LNCAP (cell line): ENCODE measurements at regions not wholly inside any gene's neighbourhood (a gene's known extent, or its start where the extent isn't known, plus 50 kb on each side); places are given as distances from the start of the nearest gene placed in this dataset.

Experiments
- CTCF ChIP-seq: fragments of 450-650 bp; IDR thresholded peaks from 2 replicates; pipeline ENCODE4 v1.5.1; 2017; ENCODE audit warnings: mild to moderate bottlenecking

DNA sequence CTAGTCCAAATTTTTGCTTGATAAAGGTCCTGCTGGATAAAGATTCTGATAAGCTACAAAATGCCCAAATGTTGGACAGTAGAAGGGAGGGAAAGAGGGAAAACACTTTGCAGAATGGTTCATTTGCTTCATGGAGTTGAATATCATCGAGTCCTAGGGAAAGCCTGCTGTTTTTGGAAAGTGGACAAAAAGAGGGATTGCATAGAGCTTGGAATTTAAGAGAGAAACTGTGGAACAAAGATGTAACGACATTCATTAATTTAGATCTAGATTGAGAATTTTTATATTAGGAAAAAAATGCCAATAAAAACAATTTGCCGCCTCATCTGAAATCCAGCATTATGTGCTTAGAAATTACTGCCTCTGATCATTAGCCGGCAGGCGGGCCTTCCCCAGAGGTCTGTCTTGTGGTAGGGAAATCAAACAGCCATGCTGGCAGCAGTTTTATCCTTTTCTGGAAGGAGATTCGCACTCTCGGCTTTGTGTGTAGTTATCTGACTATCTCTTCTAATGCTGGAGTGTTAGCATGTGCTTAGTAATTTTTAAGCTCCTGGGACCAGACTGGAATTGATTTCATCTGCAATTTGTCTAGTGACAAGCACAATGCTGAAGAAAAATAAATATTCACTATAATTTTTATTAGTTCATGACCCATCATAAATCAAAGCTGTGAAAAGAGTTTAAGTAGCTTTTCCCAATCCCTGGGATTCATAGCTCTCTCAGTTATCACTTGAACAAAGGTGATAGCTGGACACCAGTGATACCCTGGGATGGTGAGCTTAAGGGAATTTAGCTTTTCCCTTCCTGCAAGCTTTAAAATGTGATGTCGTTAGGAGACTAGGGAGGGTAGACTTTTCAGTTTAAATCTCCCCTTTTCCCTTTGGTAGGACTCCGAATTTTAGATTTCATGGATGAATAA is 329.5 kb downstream of the PRL start:
- TF ChIP-seq CTCF: no peak

DNA sequence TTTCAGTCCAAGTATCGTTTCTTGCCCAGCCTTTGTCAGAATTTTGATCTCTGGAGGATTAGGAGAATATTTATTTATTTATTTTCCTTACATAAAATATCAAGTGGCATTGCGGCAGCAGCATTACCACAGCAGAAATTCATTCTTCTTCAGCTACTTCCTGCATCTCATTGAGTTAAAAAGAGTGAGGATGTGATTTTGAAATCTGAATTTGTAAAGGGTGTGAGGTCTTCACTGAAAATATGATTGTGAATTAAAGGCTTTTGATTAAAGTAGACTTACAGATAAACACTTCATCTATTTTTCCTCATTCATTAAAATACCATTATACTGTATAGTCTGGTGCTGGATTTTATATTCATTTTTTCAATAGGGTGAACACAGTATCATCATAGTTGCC is 328.4 kb downstream of the PRL start:
- no peak for TF ChIP-seq CTCF

- TF ChIP-seq CTCF: no peak
Observed at GRCh38 chr6:21969192-21969591, 327.6 kb downstream of the PRL start.

- no peak for TF ChIP-seq CTCF
Observed at GRCh38 chr6:21970569-21971300, 326.1 kb downstream of the PRL start.

GRCh38 chr6:21971541-21971940 is 325.3 kb downstream of the PRL start:
- TF ChIP-seq CTCF: no peak

DNA sequence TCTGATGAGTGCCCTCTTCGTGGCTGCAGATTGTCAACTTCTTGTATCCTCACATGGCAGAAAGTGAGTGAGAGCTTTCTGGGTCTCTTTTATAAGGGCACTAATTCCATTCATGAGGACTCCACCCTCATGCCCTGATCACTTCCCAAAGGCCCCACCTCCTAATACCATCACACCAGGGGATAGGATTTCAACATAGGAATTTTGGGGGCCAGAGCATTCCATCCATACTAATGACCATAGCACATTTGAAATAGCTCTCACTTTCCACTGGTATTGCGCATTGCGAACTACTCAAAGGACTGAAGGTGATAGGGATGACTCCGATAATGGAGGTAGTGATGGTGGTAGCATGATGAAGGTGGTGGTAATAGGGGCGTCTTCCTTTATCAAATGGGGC is 324.3 kb downstream of the PRL start:
- TF ChIP-seq CTCF: no peak

DNA sequence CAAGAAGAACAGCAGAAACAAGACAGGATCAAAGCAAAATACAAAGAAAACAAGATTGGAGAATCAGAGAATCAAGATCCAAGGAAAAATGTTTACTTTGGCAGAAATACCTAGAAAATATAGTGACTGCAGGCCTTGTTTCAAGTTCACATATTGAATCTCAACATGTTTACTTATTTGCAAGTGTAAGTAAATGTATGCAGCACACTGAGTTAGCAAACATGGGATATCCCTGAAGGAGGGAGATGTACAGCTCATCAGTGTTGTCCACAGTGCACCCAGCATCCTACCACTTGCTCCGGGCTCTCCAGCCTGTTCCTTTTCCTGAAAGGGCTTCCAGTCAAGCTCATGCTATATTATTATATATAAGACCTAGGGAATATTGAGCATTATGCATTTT is 319.5 kb downstream of the PRL start:
- TF ChIP-seq CTCF: no peak
